ENCODE measurements at regions not wholly inside any gene's neighbourhood (a gene's known extent, or its start where the extent isn't known, plus 50 kb on each side); places are given as distances from the start of the nearest gene placed in this dataset.

DNA sequence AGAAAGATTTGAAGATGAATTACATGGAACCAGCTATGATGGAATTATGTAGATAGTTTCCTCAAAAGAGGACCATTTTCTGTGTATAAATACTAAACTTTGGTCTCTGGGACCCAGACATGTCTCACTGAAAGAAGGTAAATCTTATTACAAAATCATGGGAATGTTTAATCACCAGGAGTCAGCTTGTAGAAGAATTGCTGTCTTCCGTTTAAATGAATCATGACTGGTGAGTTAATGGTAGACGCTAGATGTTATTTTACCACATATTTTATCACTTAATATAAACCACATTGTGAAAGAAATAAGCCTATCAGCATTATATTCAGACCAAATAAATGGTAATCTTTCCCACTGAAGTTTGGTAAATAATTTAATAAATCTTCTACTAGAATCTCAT, 322.3 kb upstream of the SUCLG2 start:
- no peak overlapping the region for H3K9ac ChIP-seq
- no peak for DNase-seq
- H4K20me1 ChIP-seq (ENCODE audit: insufficient read depth), result no peaks in the 10 kb centered on the region
- no peaks in the 10 kb centered on the region for H3K4me1 ChIP-seq (ENCODE audit: control insufficient read depth in 1 of 2, insufficient read depth in 2 of 2, low read depth in 1 of 2, low read length in 1 of 2)
- H2AFZ ChIP-seq (ENCODE audit: low read depth), result no peak overlapping the region
- POLR2A ChIA-PET, result no interaction called here
- no peaks in the 10 kb centered on the region for H3K79me2 ChIP-seq (ENCODE audit: insufficient read depth)
- H3K4me3 ChIP-seq (ENCODE audit: low read depth in 2 of 2, low read length in 1 of 2), result no peak overlapping the region
- WGBS (ENCODE audit: low lambda C conversion rate), result 10% methylated on average over 2 of the region's 2 CpGs
- H3K27ac ChIP-seq (ENCODE audit: low read depth in 2 of 2, low read length in 1 of 2), result no peak overlapping the region
- no peaks in the 10 kb centered on the region for H3K27me3 ChIP-seq (ENCODE audit: insufficient read depth)
- no peaks in the 10 kb centered on the region for H3K9me3 ChIP-seq
- no peaks in the 10 kb centered on the region for H3K9me2 ChIP-seq
- CTCF ChIA-PET, result no interaction called here
- H3K4me2 ChIP-seq, result no peak overlapping the region
- TF ChIP-seq GATA2 (CRISPR knock-in tag; IDR thresholded peaks at IDR 0.05), result no peak
- no peak for TF ChIP-seq FOXJ3 (CRISPR knock-in tag; IDR thresholded peaks at IDR 0.05)
- TF ChIP-seq MEF2A (IDR thresholded peaks at IDR 0.05; ENCODE audit: borderline replicate concordance, low read depth), result no peak
- TF ChIP-seq EP300 (IDR thresholded peaks at IDR 0.05; ENCODE audit: borderline replicate concordance in 1 of 2, low read depth in 1 of 2, low read length in 1 of 2), result no peak
- TF ChIP-seq POLR2AphosphoS5 (IDR thresholded peaks at IDR 0.05; ENCODE audit: low read depth, low read length), result no peak
- no peak for TF ChIP-seq SMC3 (IDR thresholded peaks at IDR 0.05; ENCODE audit: low read depth, low read length)
- no peak for TF ChIP-seq NRF1 (IDR thresholded peaks at IDR 0.05; ENCODE audit: low read depth, low read length)
- TF ChIP-seq, protein P1, sequence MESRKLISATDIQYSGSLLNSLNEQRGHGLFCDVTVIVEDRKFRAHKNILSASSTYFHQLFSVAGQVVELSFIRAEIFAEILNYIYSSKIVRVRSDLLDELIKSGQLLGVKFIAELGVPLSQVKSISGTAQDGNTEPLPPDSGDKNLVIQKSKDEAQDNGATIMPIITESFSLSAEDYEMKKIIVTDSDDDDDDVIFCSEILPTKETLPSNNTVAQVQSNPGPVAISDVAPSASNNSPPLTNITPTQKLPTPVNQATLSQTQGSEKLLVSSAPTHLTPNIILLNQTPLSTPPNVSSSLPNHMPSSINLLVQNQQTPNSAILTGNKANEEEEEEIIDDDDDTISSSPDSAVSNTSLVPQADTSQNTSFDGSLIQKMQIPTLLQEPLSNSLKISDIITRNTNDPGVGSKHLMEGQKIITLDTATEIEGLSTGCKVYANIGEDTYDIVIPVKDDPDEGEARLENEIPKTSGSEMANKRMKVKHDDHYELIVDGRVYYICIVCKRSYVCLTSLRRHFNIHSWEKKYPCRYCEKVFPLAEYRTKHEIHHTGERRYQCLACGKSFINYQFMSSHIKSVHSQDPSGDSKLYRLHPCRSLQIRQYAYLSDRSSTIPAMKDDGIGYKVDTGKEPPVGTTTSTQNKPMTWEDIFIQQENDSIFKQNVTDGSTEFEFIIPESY (IDR thresholded peaks at IDR 0.05; ENCODE audit: borderline replicate concordance, low read depth), result no peak
- TF ChIP-seq SIN3A (IDR thresholded peaks at IDR 0.05; ENCODE audit: borderline replicate concordance, low read depth, low read length), result no peak
- TF ChIP-seq, protein P2, sequence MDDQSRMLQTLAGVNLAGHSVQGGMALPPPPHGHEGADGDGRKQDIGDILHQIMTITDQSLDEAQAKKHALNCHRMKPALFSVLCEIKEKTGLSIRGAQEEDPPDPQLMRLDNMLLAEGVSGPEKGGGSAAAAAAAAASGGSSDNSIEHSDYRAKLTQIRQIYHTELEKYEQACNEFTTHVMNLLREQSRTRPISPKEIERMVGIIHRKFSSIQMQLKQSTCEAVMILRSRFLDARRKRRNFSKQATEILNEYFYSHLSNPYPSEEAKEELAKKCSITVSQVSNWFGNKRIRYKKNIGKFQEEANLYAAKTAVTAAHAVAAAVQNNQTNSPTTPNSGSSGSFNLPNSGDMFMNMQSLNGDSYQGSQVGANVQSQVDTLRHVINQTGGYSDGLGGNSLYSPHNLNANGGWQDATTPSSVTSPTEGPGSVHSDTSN (IDR thresholded peaks at IDR 0.05), result no peak
- TF ChIP-seq, protein P3, sequence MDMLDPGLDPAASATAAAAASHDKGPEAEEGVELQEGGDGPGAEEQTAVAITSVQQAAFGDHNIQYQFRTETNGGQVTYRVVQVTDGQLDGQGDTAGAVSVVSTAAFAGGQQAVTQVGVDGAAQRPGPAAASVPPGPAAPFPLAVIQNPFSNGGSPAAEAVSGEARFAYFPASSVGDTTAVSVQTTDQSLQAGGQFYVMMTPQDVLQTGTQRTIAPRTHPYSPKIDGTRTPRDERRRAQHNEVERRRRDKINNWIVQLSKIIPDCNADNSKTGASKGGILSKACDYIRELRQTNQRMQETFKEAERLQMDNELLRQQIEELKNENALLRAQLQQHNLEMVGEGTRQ (IDR thresholded peaks at IDR 0.05; ENCODE audit: borderline replicate concordance, low read depth, low read length), result no peak
- TF ChIP-seq, protein P4, sequence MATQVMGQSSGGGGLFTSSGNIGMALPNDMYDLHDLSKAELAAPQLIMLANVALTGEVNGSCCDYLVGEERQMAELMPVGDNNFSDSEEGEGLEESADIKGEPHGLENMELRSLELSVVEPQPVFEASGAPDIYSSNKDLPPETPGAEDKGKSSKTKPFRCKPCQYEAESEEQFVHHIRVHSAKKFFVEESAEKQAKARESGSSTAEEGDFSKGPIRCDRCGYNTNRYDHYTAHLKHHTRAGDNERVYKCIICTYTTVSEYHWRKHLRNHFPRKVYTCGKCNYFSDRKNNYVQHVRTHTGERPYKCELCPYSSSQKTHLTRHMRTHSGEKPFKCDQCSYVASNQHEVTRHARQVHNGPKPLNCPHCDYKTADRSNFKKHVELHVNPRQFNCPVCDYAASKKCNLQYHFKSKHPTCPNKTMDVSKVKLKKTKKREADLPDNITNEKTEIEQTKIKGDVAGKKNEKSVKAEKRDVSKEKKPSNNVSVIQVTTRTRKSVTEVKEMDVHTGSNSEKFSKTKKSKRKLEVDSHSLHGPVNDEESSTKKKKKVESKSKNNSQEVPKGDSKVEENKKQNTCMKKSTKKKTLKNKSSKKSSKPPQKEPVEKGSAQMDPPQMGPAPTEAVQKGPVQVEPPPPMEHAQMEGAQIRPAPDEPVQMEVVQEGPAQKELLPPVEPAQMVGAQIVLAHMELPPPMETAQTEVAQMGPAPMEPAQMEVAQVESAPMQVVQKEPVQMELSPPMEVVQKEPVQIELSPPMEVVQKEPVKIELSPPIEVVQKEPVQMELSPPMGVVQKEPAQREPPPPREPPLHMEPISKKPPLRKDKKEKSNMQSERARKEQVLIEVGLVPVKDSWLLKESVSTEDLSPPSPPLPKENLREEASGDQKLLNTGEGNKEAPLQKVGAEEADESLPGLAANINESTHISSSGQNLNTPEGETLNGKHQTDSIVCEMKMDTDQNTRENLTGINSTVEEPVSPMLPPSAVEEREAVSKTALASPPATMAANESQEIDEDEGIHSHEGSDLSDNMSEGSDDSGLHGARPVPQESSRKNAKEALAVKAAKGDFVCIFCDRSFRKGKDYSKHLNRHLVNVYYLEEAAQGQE (IDR thresholded peaks at IDR 0.05; ENCODE audit: low read depth, low read length), result no peak
- no peak for TF ChIP-seq RCOR1 (IDR thresholded peaks at IDR 0.05; ENCODE audit: low read length)
- TF ChIP-seq TEAD4 (IDR thresholded peaks at IDR 0.05; ENCODE audit: borderline replicate concordance, insufficient read depth), result no peak
- no peak for TF ChIP-seq CHD2 (IDR thresholded peaks at IDR 0.05; ENCODE audit: low read length, partially characterized antibody)
- TF ChIP-seq, protein P5, sequence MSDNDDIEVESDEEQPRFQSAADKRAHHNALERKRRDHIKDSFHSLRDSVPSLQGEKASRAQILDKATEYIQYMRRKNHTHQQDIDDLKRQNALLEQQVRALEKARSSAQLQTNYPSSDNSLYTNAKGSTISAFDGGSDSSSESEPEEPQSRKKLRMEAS (IDR thresholded peaks at IDR 0.05; ENCODE audit: low read depth), result no peak
- no peak for TF ChIP-seq EZH2phosphoT487 (IDR thresholded peaks at IDR 0.05; ENCODE audit: borderline replicate concordance, low read depth)
- no peak for TF ChIP-seq RAD21 (IDR thresholded peaks at IDR 0.05; ENCODE audit: low read length)
- TF ChIP-seq, protein P6, sequence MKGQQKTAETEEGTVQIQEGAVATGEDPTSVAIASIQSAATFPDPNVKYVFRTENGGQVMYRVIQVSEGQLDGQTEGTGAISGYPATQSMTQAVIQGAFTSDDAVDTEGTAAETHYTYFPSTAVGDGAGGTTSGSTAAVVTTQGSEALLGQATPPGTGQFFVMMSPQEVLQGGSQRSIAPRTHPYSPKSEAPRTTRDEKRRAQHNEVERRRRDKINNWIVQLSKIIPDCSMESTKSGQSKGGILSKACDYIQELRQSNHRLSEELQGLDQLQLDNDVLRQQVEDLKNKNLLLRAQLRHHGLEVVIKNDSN (IDR thresholded peaks at IDR 0.05; ENCODE audit: borderline replicate concordance, low read depth), result no peak
- H3F3A ChIP-seq (replicated peaks; ENCODE audit: insufficient read depth), result no peaks in the 10 kb centered on the region
- no peaks in the 10 kb centered on the region for H3K36me3 ChIP-seq (replicated peaks in 1 of 2; ENCODE audit: control insufficient read depth in 1 of 2, insufficient read depth in 2 of 2, low read length in 1 of 2)
